ENCODE measurements at regions not wholly inside any gene's neighbourhood (a gene's known extent, or its start where the extent isn't known, plus 50 kb on each side); places are given as distances from the start of the nearest gene placed in this dataset.

GRCh38 chr4:20623939-20624338 is 76.3 kb upstream of the PACRGL start:
- dilution Hi-C loops (cut with HindIII; ENCODE audit: low sequenced_read_pairs, unreplicated experiment): no loop called here
- H3K4me2 ChIP-seq (ENCODE audit: low read depth, low read length): no peak overlapping the region
- no peak overlapping the region for H4K5ac ChIP-seq (ENCODE audit: low read depth, low read length)
- no peak overlapping the region for H4K91ac ChIP-seq (ENCODE audit: insufficient read depth, low read depth, low read length)
- DNase-seq (no peak), ATAC-seq (ENCODE audit: low read depth) (no peak)
- no peak overlapping the region for H3K27ac ChIP-seq (ENCODE audit: insufficient read depth, low read length)
- H3K4me1 ChIP-seq (ENCODE audit: control insufficient read depth, insufficient read depth, low read length): no peaks in the 10 kb centered on the region
- TF ChIP-seq SMC3 (IDR thresholded peaks at IDR 0.05; ENCODE audit: low read depth, low read length) (no peak), CHD1 (IDR thresholded peaks at IDR 0.05; ENCODE audit: low read depth, low read length) (no peak), CEBPB (IDR thresholded peaks at IDR 0.05; ENCODE audit: low read depth, low read length) (no peak), RFX5 (IDR thresholded peaks at IDR 0.05; ENCODE audit: low read depth, low read length) (no peak), RAD21 (IDR thresholded peaks at IDR 0.05; ENCODE audit: low read length) (no peak), BHLHE40 (IDR thresholded peaks at IDR 0.05; ENCODE audit: low read depth, low read length) (no peak), MXI1 (IDR thresholded peaks at IDR 0.05; ENCODE audit: borderline replicate concordance, low read depth, low read length) (no peak), RCOR1 (IDR thresholded peaks at IDR 0.05; ENCODE audit: insufficient replicate concordance, low read length) (no peak)
- TF ChIP-seq, protein P1, sequence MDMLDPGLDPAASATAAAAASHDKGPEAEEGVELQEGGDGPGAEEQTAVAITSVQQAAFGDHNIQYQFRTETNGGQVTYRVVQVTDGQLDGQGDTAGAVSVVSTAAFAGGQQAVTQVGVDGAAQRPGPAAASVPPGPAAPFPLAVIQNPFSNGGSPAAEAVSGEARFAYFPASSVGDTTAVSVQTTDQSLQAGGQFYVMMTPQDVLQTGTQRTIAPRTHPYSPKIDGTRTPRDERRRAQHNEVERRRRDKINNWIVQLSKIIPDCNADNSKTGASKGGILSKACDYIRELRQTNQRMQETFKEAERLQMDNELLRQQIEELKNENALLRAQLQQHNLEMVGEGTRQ (IDR thresholded peaks at IDR 0.05; ENCODE audit: low read depth, low read length): no peak
- TF ChIP-seq, protein P2, sequence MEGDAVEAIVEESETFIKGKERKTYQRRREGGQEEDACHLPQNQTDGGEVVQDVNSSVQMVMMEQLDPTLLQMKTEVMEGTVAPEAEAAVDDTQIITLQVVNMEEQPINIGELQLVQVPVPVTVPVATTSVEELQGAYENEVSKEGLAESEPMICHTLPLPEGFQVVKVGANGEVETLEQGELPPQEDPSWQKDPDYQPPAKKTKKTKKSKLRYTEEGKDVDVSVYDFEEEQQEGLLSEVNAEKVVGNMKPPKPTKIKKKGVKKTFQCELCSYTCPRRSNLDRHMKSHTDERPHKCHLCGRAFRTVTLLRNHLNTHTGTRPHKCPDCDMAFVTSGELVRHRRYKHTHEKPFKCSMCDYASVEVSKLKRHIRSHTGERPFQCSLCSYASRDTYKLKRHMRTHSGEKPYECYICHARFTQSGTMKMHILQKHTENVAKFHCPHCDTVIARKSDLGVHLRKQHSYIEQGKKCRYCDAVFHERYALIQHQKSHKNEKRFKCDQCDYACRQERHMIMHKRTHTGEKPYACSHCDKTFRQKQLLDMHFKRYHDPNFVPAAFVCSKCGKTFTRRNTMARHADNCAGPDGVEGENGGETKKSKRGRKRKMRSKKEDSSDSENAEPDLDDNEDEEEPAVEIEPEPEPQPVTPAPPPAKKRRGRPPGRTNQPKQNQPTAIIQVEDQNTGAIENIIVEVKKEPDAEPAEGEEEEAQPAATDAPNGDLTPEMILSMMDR (conservative IDR thresholded peaks at IDR 0.05; ENCODE audit: low read depth, low read length): no peak
- no peak overlapping the region for H3K14ac ChIP-seq (replicated peaks; ENCODE audit: low read depth, low read length)
- H2BK20ac ChIP-seq (ENCODE audit: low read depth, low read length): no peak overlapping the region
- H2BK120ac ChIP-seq (ENCODE audit: low read depth, low read length): no peak overlapping the region
- H3K9me3 ChIP-seq (ENCODE audit: control insufficient read depth, insufficient read depth, low read length): no peaks in the 10 kb centered on the region
- no peaks in the 10 kb centered on the region for H3K79me1 ChIP-seq (ENCODE audit: low read depth in 1 of 2, low read length in 2 of 2)
- H2AK9ac ChIP-seq (replicated peaks; ENCODE audit: low read depth, low read length, poor library complexity): no peak overlapping the region
- H3K4me3 ChIP-seq (ENCODE audit: insufficient read depth, low read depth, low read length): no peak overlapping the region
- no peak overlapping the region for H3K9ac ChIP-seq (ENCODE audit: low read depth, low read length)
- H4K8ac ChIP-seq (ENCODE audit: low read depth in 2 of 2, low read length in 2 of 2): no peak overlapping the region
- H3K27me3 ChIP-seq (ENCODE audit: control insufficient read depth, insufficient read depth, low read length): no peaks in the 10 kb centered on the region
- no peak overlapping the region for H2AFZ ChIP-seq (replicated peaks; ENCODE audit: low read length, poor library complexity)
- no peaks in the 10 kb centered on the region for H3K36me3 ChIP-seq (ENCODE audit: control insufficient read depth, insufficient read depth, low read length)
- in situ Hi-C loops (cut with MboI; ENCODE audit: low sequenced_read_pairs): no loop called here
- CTCF ChIA-PET: no interaction called here
- POLR2A ChIA-PET (ENCODE audit: unreplicated experiment): no interaction called here
- no peak overlapping the region for H3K18ac ChIP-seq (ENCODE audit: low read depth, low read length)
- H2AK5ac ChIP-seq (ENCODE audit: low read depth, low read length): no peak overlapping the region
- intact Hi-C loops (cut with micrococcal nuclease): no loop called here
- H2BK15ac ChIP-seq (ENCODE audit: low read depth, low read length): no peak overlapping the region
- no peak overlapping the region for H3K56ac ChIP-seq (ENCODE audit: extremely low read depth, insufficient read depth, low read length)
- BruUV-seq (replicated peaks): no TSS peak
- no peak overlapping the region for H2BK5ac ChIP-seq (ENCODE audit: low read depth, low read length, poor library complexity, severe bottlenecking)
- no peak overlapping the region for H3K23ac ChIP-seq (ENCODE audit: low read depth, low read length)
- no peaks in the 10 kb centered on the region for H3K9me1 ChIP-seq (ENCODE audit: insufficient read depth, low read length)
- H4K20me1 ChIP-seq (ENCODE audit: insufficient read depth, low read length): no peaks in the 10 kb centered on the region
- H3K4ac ChIP-seq (ENCODE audit: low read depth, low read length): no peak overlapping the region
